Astrocyte (in vitro differentiated cells and primary cell): ENCODE measurements at regions not wholly inside any gene's neighbourhood (a gene's known extent, or its start where the extent isn't known, plus 50 kb on each side); places are given as distances from the start of the nearest gene placed in this dataset.

ENCODE experiments used
- DNase-seq: peaks from one replicate; pipeline ENCODE4 v3.0.0-alpha.2; 2010; ENCODE audit warnings: low read depth
- FAIRE-seq: peaks from 2 replicates; lab custom pipeline; 2011; peaks lifted over from hg19 to GRCh38; lab: Jason Lieb, UNC
- H2AFZ ChIP-seq: 2 replicates; pipeline ENCODE4 v1.6.0; 2012; ENCODE audit warnings: low read depth, low read length, inconsistent platforms
- H3K27ac ChIP-seq: 2 replicates; pipeline ENCODE4 v1.5.1; 2011; ENCODE audit warnings: low read depth, low read length, inconsistent platforms
- H3K27me3 ChIP-seq: 2 replicates; pipeline ENCODE4 v1.6.0; 2011; ENCODE audit warnings: low read length, inconsistent platforms; ENCODE audit not compliant: insufficient read depth
- H3K36me3 ChIP-seq: 2 replicates; pipeline ENCODE4 v1.5.1; 2011; ENCODE audit warnings: low read length, inconsistent platforms; ENCODE audit not compliant: insufficient read depth
- H3K4me1 ChIP-seq: 2 replicates; pipeline ENCODE4 v1.5.1; 2011; ENCODE audit warnings: low read length, inconsistent platforms; ENCODE audit not compliant: insufficient read depth
- H3K4me2 ChIP-seq: 2 replicates; pipeline ENCODE4 v1.6.0; 2012; ENCODE audit warnings: low read length, inconsistent platforms
- H3K4me3 ChIP-seq: 2 replicates; pipeline ENCODE4 v1.5.1; 2011; ENCODE audit warnings: low read depth, mild to moderate bottlenecking, low read length, inconsistent platforms; ENCODE audit not compliant: insufficient read depth
- H3K79me2 ChIP-seq: 2 replicates; pipeline ENCODE4 v1.6.0; 2012; ENCODE audit warnings: mild to moderate bottlenecking, low read length, inconsistent platforms; ENCODE audit not compliant: insufficient read depth
- H3K9ac ChIP-seq: 2 replicates; pipeline ENCODE4 v1.6.0; 2012; ENCODE audit warnings: mild to moderate bottlenecking, low read length, inconsistent platforms
- H3K9me3 ChIP-seq: 2 replicates; pipeline ENCODE4 v1.5.1; 2012; ENCODE audit warnings: low read depth, mild to moderate bottlenecking, low read length, inconsistent platforms; ENCODE audit not compliant: insufficient read depth
- H4K20me1 ChIP-seq: 2 replicates; pipeline ENCODE4 v1.6.0; 2012; ENCODE audit warnings: low read length, inconsistent platforms; ENCODE audit not compliant: insufficient read depth
- H3K27ac Mint-ChIP-seq: one replicate; pipeline ENCODE4 v1.8.0; 2021; ENCODE audit warnings: mild to moderate bottlenecking, mixed read lengths; ENCODE audit not compliant: unreplicated experiment
- H3K27me3 Mint-ChIP-seq: one replicate; pipeline ENCODE4 v1.8.0; 2021; ENCODE audit warnings: low read depth, mixed read lengths; ENCODE audit not compliant: unreplicated experiment
- H3K36me3 Mint-ChIP-seq: one replicate; pipeline ENCODE4 v1.8.0; 2021; ENCODE audit warnings: low read depth, mixed read lengths; ENCODE audit not compliant: unreplicated experiment
- H3K4me1 Mint-ChIP-seq: one replicate; pipeline ENCODE4 v1.8.0; 2021; ENCODE audit warnings: low read depth, mixed read lengths; ENCODE audit not compliant: unreplicated experiment
- H3K4me3 Mint-ChIP-seq: one replicate; pipeline ENCODE4 v1.8.0; 2021; ENCODE audit warnings: mild to moderate bottlenecking, moderate library complexity, mixed read lengths; ENCODE audit not compliant: unreplicated experiment
- H3K9me3 Mint-ChIP-seq: one replicate; pipeline ENCODE4 v1.8.0; 2021; ENCODE audit warnings: mild to moderate bottlenecking, mixed read lengths; ENCODE audit not compliant: unreplicated experiment
- CTCF ChIP-seq: IDR thresholded peaks from 2 replicates; pipeline ENCODE4 v1.5.1; 2011; ENCODE audit warnings: low read depth, mild to moderate bottlenecking, inconsistent platforms, low read length, moderate library complexity; ENCODE audit not compliant: insufficient read depth
- EZH2 ChIP-seq: IDR thresholded peaks from 2 replicates; pipeline ENCODE4 v1.6.1; 2012; ENCODE audit warnings: mild to moderate bottlenecking, low read length, inconsistent platforms; ENCODE audit not compliant: insufficient read depth

GRCh38 chr10:129387258-129387525, 79.8 kb upstream of the MGMT start:
- no peak for DNase-seq
- H3K27me3 Mint-ChIP-seq: peaks cover 11% of the 10 kb centered on the region
- no peaks in the 10 kb centered on the region for H3K79me2 ChIP-seq
- H3K9me3 Mint-ChIP-seq: peaks cover 3% of the 10 kb centered on the region
- H3K27ac ChIP-seq: no peak overlapping the region
- no peak overlapping the region for H3K27ac Mint-ChIP-seq
- H3K9me3 ChIP-seq: peaks cover 7% of the 10 kb centered on the region
- H3K9ac ChIP-seq: no peak overlapping the region
- H3K4me1 Mint-ChIP-seq: no peaks in the 10 kb centered on the region
- no peak overlapping the region for H3K4me2 ChIP-seq
- no peaks in the 10 kb centered on the region for H3K36me3 ChIP-seq
- no peak overlapping the region for H3K4me3 Mint-ChIP-seq
- no peaks in the 10 kb centered on the region for H4K20me1 ChIP-seq
- TF ChIP-seq EZH2 (no peak), CTCF (no peak)
- H2AFZ ChIP-seq: no peak overlapping the region
- no peaks in the 10 kb centered on the region for H3K27me3 ChIP-seq
- no peak for FAIRE-seq
- H3K4me1 ChIP-seq: no peaks in the 10 kb centered on the region
- H3K4me3 ChIP-seq: no peak overlapping the region
- H3K36me3 Mint-ChIP-seq: no peaks in the 10 kb centered on the region

- Histone ChIP-seq H3K27me3 (no peaks in the 10 kb centered on the region), H4K20me1 (no peaks in the 10 kb centered on the region), H3K4me2 (no peak overlapping the region), H3K9me3 (peaks cover 7% of the 10 kb centered on the region), H3K36me3 (no peaks in the 10 kb centered on the region), H3K27ac (no peak overlapping the region), H3K4me3 (no peak overlapping the region), H2AFZ (no peak overlapping the region), H3K4me1 (no peaks in the 10 kb centered on the region), H3K9ac (no peak overlapping the region), H3K79me2 (no peaks in the 10 kb centered on the region)
- DNase-seq: no peak
- peaks cover 3% of the 10 kb centered on the region for H3K9me3 Mint-ChIP-seq
- no peaks in the 10 kb centered on the region for H3K4me1 Mint-ChIP-seq
- H3K36me3 Mint-ChIP-seq: no peaks in the 10 kb centered on the region
- no peak overlapping the region for H3K27ac Mint-ChIP-seq
- TF ChIP-seq EZH2 (no peak), CTCF (no peak)
- H3K4me3 Mint-ChIP-seq: no peak overlapping the region
- peaks cover 12% of the 10 kb centered on the region for H3K27me3 Mint-ChIP-seq
- no peak for FAIRE-seq
Observed at GRCh38 chr10:129388435-129388834, 78.6 kb upstream of the MGMT start.

- Histone ChIP-seq H3K4me2 (no peak overlapping the region), H3K79me2 (no peaks in the 10 kb centered on the region), H3K27ac (no peak overlapping the region), H3K27me3 (no peaks in the 10 kb centered on the region), H3K9ac (no peak overlapping the region), H2AFZ (no peak overlapping the region), H3K4me3 (no peak overlapping the region), H4K20me1 (no peaks in the 10 kb centered on the region), H3K9me3 (peaks cover 4% of the 10 kb centered on the region), H3K36me3 (no peaks in the 10 kb centered on the region), H3K4me1 (no peaks in the 10 kb centered on the region)
- TF ChIP-seq EZH2 (no peak), CTCF (no peak)
- Mint-ChIP-seq H3K4me1 (no peaks in the 10 kb centered on the region), H3K4me3 (no peak overlapping the region), H3K36me3 (no peaks in the 10 kb centered on the region), H3K9me3 (peaks cover 3% of the 10 kb centered on the region), H3K27ac (no peak overlapping the region), H3K27me3 (peaks cover 14% of the 10 kb centered on the region)
- DNase-seq (no peak), FAIRE-seq (no peak)
Observed at GRCh38 chr10:129389194-129389593, 77.8 kb upstream of the MGMT start.
